ENCODE measurements at regions not wholly inside any gene's neighbourhood (a gene's known extent, or its start where the extent isn't known, plus 50 kb on each side); places are given as distances from the start of the nearest gene placed in this dataset.

DNA sequence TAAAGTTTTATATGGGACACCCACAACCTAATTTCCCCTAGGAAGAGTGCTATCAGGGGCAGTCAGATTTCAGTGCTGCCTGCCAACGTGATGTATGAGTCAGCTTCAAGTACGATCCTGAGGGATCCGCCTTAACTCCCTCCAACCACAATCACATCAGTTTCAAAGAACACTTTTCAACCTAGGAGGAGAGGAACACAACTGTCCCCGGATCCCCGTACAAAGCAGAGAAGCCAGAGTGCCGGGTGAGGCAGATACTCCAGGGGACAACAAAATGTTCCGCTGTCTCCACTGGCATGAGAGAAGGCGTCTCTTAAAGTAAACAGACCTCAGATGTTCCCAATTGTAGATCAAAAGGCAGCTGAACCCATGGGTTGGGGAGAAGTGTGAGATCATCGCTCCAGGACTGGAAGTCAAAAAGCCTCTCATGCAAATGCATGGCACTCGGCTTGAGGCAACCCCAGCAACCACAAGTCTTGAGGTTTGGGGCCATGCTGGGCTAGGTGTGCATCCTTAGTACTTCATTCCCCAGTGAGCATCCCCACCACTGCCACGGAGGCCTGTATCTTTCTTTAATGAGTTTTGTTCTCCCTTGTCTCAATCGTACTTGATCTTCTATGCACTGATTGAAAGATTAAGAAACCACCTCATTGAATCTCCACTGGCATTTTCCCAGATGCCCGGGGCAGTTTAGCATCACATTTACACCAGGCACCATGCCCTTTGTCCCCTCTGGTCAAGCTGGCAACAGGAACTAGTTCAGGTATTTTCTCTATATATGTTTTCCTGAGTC is 91.0 kb upstream of the CCBE1 start:
- Histone ChIP-seq H3K9ac (ENCODE audit: low read length) (no peak overlapping the region), H3K79me1 (ENCODE audit: low read length) (no peaks in the 10 kb centered on the region), H3K4ac (ENCODE audit: low read depth, low read length) (no peak overlapping the region), H2AK5ac (ENCODE audit: low read length) (no peak overlapping the region), H3K4me2 (ENCODE audit: low read length) (no peak overlapping the region), H3K56ac (ENCODE audit: low read length) (no peak overlapping the region), H3K27me3 (ENCODE audit: insufficient read depth, low read length, poor library complexity) (no peaks in the 10 kb centered on the region), H3K23ac (ENCODE audit: low read length) (no peak overlapping the region), H3K4me1 (ENCODE audit: control insufficient read depth, low read depth, low read length) (no peaks in the 10 kb centered on the region), H4K5ac (ENCODE audit: low read length) (no peak overlapping the region), H3K4me3 (ENCODE audit: low read length) (no peak overlapping the region), H2BK120ac (ENCODE audit: low read depth, low read length) (no peak overlapping the region), H4K8ac (ENCODE audit: low read depth, low read length) (no peak overlapping the region), H3K36me3 (ENCODE audit: control insufficient read depth, insufficient read depth, low read length) (no peaks in the 10 kb centered on the region), H3K18ac (ENCODE audit: low read length) (no peak overlapping the region), H3K27ac (ENCODE audit: low read depth, low read length) (no peak overlapping the region), H3K79me2 (ENCODE audit: control insufficient read depth, insufficient read depth, low read length) (no peaks in the 10 kb centered on the region), H2BK15ac (replicated peaks; ENCODE audit: low read depth) (no peak overlapping the region), H2BK5ac (ENCODE audit: low read length) (no peak overlapping the region)
- no CpG with 5 or more reads among the region's 13 CpGs for WGBS (ENCODE audit: extremely low coverage, insufficient coverage, low lambda C conversion rate)
- peak; percentile 39 for DNase-seq

DNA sequence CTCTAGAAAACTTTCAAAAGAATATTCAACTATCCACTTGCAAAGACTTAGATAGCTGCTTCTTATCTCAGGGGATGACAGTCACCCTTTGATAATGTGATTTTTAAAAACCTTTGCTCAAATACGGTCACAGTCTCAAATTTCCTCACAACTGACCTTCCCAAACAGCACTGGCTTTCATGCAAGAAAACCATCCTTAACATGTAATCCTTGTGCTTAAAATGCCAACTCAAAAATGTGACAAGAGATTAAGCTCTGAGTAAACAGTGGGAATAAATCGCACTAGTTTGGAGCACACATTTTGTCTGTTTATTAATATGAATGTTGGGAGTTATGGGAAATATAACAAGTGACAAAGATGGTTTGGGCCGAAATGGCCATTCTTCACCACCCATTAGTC is 87.5 kb upstream of the CCBE1 start:
- Histone ChIP-seq H3K27ac (ENCODE audit: low read depth, low read length) (no peak overlapping the region), H3K9ac (ENCODE audit: low read length) (no peak overlapping the region), H3K4me3 (ENCODE audit: low read length) (no peak overlapping the region), H4K5ac (ENCODE audit: low read length) (no peak overlapping the region), H3K23ac (ENCODE audit: low read length) (no peak overlapping the region), H3K4me1 (ENCODE audit: control insufficient read depth, low read depth, low read length) (no peaks in the 10 kb centered on the region), H3K18ac (ENCODE audit: low read length) (no peak overlapping the region), H3K79me2 (ENCODE audit: control insufficient read depth, insufficient read depth, low read length) (no peaks in the 10 kb centered on the region), H2BK15ac (replicated peaks; ENCODE audit: low read depth) (no peak overlapping the region), H3K56ac (ENCODE audit: low read length) (no peak overlapping the region), H2AK5ac (ENCODE audit: low read length) (no peak overlapping the region), H3K36me3 (ENCODE audit: control insufficient read depth, insufficient read depth, low read length) (no peaks in the 10 kb centered on the region), H2BK5ac (ENCODE audit: low read length) (no peak overlapping the region), H3K27me3 (ENCODE audit: insufficient read depth, low read length, poor library complexity) (no peaks in the 10 kb centered on the region), H3K79me1 (ENCODE audit: low read length) (no peaks in the 10 kb centered on the region), H2BK120ac (ENCODE audit: low read depth, low read length) (no peak overlapping the region), H3K4me2 (ENCODE audit: low read length) (no peak overlapping the region), H4K8ac (ENCODE audit: low read depth, low read length) (no peak overlapping the region), H3K4ac (ENCODE audit: low read depth, low read length) (no peak overlapping the region)
- no CpG with 5 or more reads among the region's 3 CpGs for WGBS (ENCODE audit: extremely low coverage, insufficient coverage, low lambda C conversion rate)
- DNase-seq: no peak

DNA sequence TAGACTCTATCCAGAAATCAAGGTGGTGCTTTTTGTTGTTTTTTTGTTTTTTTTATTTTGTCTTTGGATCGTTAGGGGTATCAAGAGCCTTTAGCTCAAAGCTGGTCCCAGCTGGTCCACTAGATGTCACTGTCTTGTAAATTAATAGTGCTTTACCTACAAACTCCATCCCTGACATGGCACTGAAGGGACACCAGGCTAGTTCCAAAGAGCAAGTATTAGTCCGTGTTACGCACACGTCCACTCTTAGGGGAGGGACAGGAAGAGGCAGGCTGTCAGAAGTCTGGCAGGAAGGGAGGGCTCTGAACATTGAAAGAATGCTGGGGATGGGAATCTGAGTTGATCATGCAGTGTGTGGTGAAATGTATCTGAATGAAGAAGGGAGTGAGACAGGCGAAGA is 85.9 kb upstream of the CCBE1 start:
- Histone ChIP-seq H4K8ac (ENCODE audit: low read depth, low read length) (no peak overlapping the region), H3K79me1 (ENCODE audit: low read length) (no peaks in the 10 kb centered on the region), H3K4me1 (ENCODE audit: control insufficient read depth, low read depth, low read length) (no peaks in the 10 kb centered on the region), H3K4ac (ENCODE audit: low read depth, low read length) (no peak overlapping the region), H3K9ac (ENCODE audit: low read length) (no peak overlapping the region), H3K4me2 (ENCODE audit: low read length) (no peak overlapping the region), H3K4me3 (ENCODE audit: low read length) (no peak overlapping the region), H3K27me3 (ENCODE audit: insufficient read depth, low read length, poor library complexity) (no peaks in the 10 kb centered on the region), H3K23ac (ENCODE audit: low read length) (no peak overlapping the region), H2BK120ac (ENCODE audit: low read depth, low read length) (no peak overlapping the region), H3K27ac (ENCODE audit: low read depth, low read length) (no peak overlapping the region), H2AK5ac (ENCODE audit: low read length) (no peak overlapping the region), H2BK5ac (ENCODE audit: low read length) (no peak overlapping the region), H3K18ac (ENCODE audit: low read length) (no peak overlapping the region), H3K36me3 (ENCODE audit: control insufficient read depth, insufficient read depth, low read length) (no peaks in the 10 kb centered on the region), H2BK15ac (replicated peaks; ENCODE audit: low read depth) (no peak overlapping the region), H3K56ac (ENCODE audit: low read length) (no peak overlapping the region), H3K79me2 (ENCODE audit: control insufficient read depth, insufficient read depth, low read length) (no peaks in the 10 kb centered on the region), H4K5ac (ENCODE audit: low read length) (no peak overlapping the region)
- DNase-seq: peak; percentile 75
- WGBS (ENCODE audit: extremely low coverage, insufficient coverage, low lambda C conversion rate): no CpG with 5 or more reads among the region's 5 CpGs

DNA sequence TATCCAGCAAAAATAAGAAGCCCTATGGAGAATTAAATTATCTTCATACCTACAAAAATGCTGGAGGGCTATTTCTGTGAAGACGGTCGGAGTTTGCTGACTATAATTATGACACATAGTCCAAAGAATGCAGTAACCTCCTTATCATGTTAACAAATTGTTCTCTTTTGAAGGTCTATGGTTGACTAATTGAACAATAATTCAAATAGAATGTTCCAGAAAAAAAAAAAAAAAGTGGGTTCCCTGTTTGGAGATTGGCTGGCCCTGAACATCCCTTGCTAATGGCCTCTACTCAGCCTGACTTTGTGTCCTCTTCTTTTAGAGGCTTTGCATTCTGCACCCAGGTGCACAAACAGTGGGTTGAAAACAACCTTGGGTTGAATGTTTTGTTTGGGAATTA is 82.8 kb upstream of the CCBE1 start:
- Histone ChIP-seq H3K27ac (ENCODE audit: low read depth, low read length) (no peak overlapping the region), H3K18ac (ENCODE audit: low read length) (no peak overlapping the region), H2BK120ac (ENCODE audit: low read depth, low read length) (no peak overlapping the region), H4K8ac (ENCODE audit: low read depth, low read length) (no peak overlapping the region), H3K27me3 (ENCODE audit: insufficient read depth, low read length, poor library complexity) (no peaks in the 10 kb centered on the region), H3K79me2 (ENCODE audit: control insufficient read depth, insufficient read depth, low read length) (no peaks in the 10 kb centered on the region), H3K36me3 (ENCODE audit: control insufficient read depth, insufficient read depth, low read length) (no peaks in the 10 kb centered on the region), H4K5ac (ENCODE audit: low read length) (no peak overlapping the region), H3K79me1 (ENCODE audit: low read length) (no peaks in the 10 kb centered on the region), H2BK15ac (replicated peaks; ENCODE audit: low read depth) (no peak overlapping the region), H2AK5ac (ENCODE audit: low read length) (no peak overlapping the region), H2BK5ac (ENCODE audit: low read length) (no peak overlapping the region), H3K4me1 (ENCODE audit: control insufficient read depth, low read depth, low read length) (no peaks in the 10 kb centered on the region), H3K4me2 (ENCODE audit: low read length) (no peak overlapping the region), H3K4me3 (ENCODE audit: low read length) (no peak overlapping the region), H3K4ac (ENCODE audit: low read depth, low read length) (no peak overlapping the region), H3K56ac (ENCODE audit: low read length) (no peak overlapping the region), H3K9ac (ENCODE audit: low read length) (no peak overlapping the region), H3K23ac (ENCODE audit: low read length) (no peak overlapping the region)
- WGBS (ENCODE audit: extremely low coverage, insufficient coverage, low lambda C conversion rate): no CpG with 5 or more reads among the region's 2 CpGs
- no peak for DNase-seq

DNA sequence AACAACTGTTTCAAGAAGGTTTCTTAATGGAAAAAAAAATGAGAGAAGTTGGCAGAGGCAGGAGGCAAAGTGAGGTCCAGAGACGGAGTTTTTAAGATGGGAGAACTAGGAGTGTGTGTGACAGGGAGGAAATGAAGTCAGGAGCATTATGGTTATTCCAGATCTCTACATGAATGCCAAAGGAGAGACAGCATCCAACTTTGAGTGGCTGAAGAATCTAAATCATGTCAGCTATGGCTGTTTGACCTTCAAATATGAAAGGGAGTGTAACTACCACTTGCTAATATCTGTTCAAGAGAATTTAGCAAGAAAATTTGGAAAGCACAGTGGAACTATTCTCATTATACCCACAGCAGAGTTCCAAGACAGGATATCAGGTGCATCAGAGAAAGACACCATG is 81.2 kb upstream of the CCBE1 start:
- Histone ChIP-seq H3K23ac (ENCODE audit: low read length) (no peak overlapping the region), H3K4ac (ENCODE audit: low read depth, low read length) (no peak overlapping the region), H3K27me3 (ENCODE audit: insufficient read depth, low read length, poor library complexity) (no peaks in the 10 kb centered on the region), H4K8ac (ENCODE audit: low read depth, low read length) (no peak overlapping the region), H3K4me3 (ENCODE audit: low read length) (no peak overlapping the region), H3K79me2 (ENCODE audit: control insufficient read depth, insufficient read depth, low read length) (no peaks in the 10 kb centered on the region), H3K18ac (ENCODE audit: low read length) (no peak overlapping the region), H3K4me2 (ENCODE audit: low read length) (no peak overlapping the region), H3K56ac (ENCODE audit: low read length) (no peak overlapping the region), H2BK5ac (ENCODE audit: low read length) (no peak overlapping the region), H2BK120ac (ENCODE audit: low read depth, low read length) (no peak overlapping the region), H3K79me1 (ENCODE audit: low read length) (no peaks in the 10 kb centered on the region), H3K27ac (ENCODE audit: low read depth, low read length) (no peak overlapping the region), H4K5ac (ENCODE audit: low read length) (no peak overlapping the region), H2AK5ac (ENCODE audit: low read length) (no peak overlapping the region), H3K9ac (ENCODE audit: low read length) (no peak overlapping the region), H3K4me1 (ENCODE audit: control insufficient read depth, low read depth, low read length) (no peaks in the 10 kb centered on the region), H2BK15ac (replicated peaks; ENCODE audit: low read depth) (no peak overlapping the region), H3K36me3 (ENCODE audit: control insufficient read depth, insufficient read depth, low read length) (no peaks in the 10 kb centered on the region)
- DNase-seq: no peak
- WGBS (ENCODE audit: extremely low coverage, insufficient coverage, low lambda C conversion rate): no CpG with 5 or more reads among the region's 1 CpG

DNA sequence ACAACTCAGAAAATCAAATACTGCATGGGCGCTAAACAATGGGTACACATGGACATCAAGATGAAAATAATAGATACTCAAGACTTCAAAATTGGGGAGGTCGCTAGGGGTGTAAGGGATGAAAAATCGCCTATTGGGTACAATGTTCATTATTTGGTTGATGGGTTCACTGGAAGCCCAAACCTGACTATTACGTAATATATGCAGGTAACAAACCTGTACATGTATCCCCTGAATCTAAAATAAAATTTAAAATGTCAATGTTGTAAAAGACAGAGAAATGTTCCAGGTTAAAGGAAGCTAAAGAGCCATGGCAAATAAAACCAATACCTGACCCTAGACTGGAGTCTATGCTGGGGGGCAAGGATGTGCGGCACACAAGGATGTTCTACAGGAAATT is 80.4 kb upstream of the CCBE1 start:
- no peak overlapping the region for H3K18ac ChIP-seq (ENCODE audit: low read length)
- WGBS (ENCODE audit: extremely low coverage, insufficient coverage, low lambda C conversion rate): no CpG with 5 or more reads among the region's 5 CpGs
- H4K5ac ChIP-seq (ENCODE audit: low read length): no peak overlapping the region
- no peak overlapping the region for H3K4me2 ChIP-seq (ENCODE audit: low read length)
- no peak overlapping the region for H2BK120ac ChIP-seq (ENCODE audit: low read depth, low read length)
- no peaks in the 10 kb centered on the region for H3K4me1 ChIP-seq (ENCODE audit: control insufficient read depth, low read depth, low read length)
- H4K8ac ChIP-seq (ENCODE audit: low read depth, low read length): no peak overlapping the region
- H3K36me3 ChIP-seq (ENCODE audit: control insufficient read depth, insufficient read depth, low read length): no peaks in the 10 kb centered on the region
- no peaks in the 10 kb centered on the region for H3K79me1 ChIP-seq (ENCODE audit: low read length)
- H3K23ac ChIP-seq (ENCODE audit: low read length): no peak overlapping the region
- H3K9ac ChIP-seq (ENCODE audit: low read length): no peak overlapping the region
- H3K27ac ChIP-seq (ENCODE audit: low read depth, low read length): no peak overlapping the region
- no peak overlapping the region for H3K4ac ChIP-seq (ENCODE audit: low read depth, low read length)
- no peak overlapping the region for H3K4me3 ChIP-seq (ENCODE audit: low read length)
- no peaks in the 10 kb centered on the region for H3K27me3 ChIP-seq (ENCODE audit: insufficient read depth, low read length, poor library complexity)
- H3K56ac ChIP-seq (ENCODE audit: low read length): no peak overlapping the region
- no peak overlapping the region for H2AK5ac ChIP-seq (ENCODE audit: low read length)
- H2BK15ac ChIP-seq (replicated peaks; ENCODE audit: low read depth): no peak overlapping the region
- no peaks in the 10 kb centered on the region for H3K79me2 ChIP-seq (ENCODE audit: control insufficient read depth, insufficient read depth, low read length)
- H2BK5ac ChIP-seq (ENCODE audit: low read length): no peak overlapping the region
- DNase-seq: no peak

Data from mesendoderm (in vitro differentiated cells).